WI38 (cell line): ENCODE measurements at regions not wholly inside any gene's neighbourhood (a gene's known extent, or its start where the extent isn't known, plus 50 kb on each side); places are given as distances from the start of the nearest gene placed in this dataset.

Experiments
- H3K4me3 ChIP-seq: 2 replicates; pipeline ENCODE4 v1.5.1; 2011; ENCODE audit warnings: low read depth, mild to moderate bottlenecking, control low read depth, low read length
- TF ChIP-seq, protein P1 (sequence below): IDR thresholded peaks from 2 replicates; pipeline ENCODE4 v1.5.1; 2012; ENCODE audit warnings: low read depth, mild to moderate bottlenecking, control low read depth, low read length

DNA sequence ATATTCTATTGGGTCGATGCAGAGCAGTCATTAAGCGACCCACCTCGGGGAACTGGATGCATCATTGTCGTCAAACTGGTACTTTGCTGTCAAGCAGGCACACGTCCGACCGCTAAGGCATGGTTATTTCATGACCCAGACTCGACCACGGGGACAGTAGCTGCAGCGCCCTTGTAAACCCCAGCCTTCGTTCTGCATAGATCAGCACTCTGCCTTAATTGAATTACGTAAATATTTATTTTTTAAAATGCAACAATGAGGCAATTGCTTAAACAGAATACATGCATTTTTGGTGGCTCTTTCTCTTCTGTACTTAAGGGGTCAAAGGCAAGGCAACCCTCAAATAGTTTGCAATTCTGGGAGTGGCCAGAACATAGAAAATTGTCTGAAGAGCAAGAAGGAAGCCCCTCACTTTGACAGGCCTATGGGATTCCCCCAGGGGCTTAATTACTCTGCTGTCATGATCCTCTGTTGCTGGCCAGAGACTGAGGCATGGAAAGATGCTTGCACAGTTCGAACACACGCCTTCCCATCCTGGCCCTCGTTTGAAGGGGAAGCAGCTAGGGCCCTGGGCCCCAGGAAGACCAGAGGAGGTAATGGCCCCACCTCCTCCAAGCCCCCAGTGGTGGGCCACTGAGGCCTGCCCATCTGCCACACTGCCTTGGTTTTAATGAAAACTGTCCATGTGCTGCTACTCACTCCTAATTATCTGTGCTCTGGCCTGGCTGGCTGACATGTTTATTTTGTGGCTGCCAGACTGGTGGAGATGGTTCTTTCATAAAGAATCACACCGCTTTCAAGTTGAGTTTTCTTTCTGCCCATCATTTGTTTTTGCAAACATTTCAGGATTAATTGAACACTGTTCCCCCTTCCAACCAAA, 169.7 kb upstream of the MAST4 start:
- TF ChIP-seq, protein P1, sequence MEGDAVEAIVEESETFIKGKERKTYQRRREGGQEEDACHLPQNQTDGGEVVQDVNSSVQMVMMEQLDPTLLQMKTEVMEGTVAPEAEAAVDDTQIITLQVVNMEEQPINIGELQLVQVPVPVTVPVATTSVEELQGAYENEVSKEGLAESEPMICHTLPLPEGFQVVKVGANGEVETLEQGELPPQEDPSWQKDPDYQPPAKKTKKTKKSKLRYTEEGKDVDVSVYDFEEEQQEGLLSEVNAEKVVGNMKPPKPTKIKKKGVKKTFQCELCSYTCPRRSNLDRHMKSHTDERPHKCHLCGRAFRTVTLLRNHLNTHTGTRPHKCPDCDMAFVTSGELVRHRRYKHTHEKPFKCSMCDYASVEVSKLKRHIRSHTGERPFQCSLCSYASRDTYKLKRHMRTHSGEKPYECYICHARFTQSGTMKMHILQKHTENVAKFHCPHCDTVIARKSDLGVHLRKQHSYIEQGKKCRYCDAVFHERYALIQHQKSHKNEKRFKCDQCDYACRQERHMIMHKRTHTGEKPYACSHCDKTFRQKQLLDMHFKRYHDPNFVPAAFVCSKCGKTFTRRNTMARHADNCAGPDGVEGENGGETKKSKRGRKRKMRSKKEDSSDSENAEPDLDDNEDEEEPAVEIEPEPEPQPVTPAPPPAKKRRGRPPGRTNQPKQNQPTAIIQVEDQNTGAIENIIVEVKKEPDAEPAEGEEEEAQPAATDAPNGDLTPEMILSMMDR, result no peak
- H3K4me3 ChIP-seq, result no peak overlapping the region

DNA sequence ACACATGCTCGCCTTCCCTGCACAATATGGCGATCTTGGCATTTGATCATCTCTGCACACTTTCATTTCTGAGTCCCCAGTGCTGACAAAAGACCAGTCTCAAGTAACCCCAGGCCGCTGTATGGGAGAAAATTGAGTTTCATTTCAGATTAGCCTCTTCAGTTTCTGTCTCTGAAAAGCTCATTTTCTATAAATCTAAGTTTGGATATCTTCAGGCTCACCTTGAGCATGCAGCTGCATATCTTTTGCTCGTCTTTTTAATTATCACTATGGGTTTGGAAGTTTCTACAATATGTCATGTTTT, 169.1 kb upstream of the MAST4 start:
- TF ChIP-seq, protein P1, result no peak
- no peak overlapping the region for H3K4me3 ChIP-seq

DNA sequence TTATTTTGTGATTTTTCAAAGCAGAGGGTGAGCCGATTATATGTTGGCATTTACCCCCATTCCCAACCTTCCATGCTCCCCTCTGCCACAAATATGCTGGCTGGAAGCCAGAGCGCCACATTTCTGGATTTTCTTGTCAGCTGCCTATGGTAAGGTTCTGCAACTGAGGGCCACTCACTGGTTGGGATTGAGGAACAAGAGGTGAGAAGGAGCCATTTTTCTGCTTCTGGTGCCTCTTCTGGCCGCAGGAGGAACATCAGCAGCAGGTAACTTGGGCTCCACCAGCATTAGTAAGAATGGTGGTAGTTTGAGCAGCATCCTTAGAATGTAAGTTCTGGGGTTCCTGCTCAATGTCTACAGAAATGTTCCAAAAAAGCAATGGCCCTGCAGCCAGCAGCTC, 159.5 kb upstream of the MAST4 start:
- TF ChIP-seq, protein P1, result no peak
- H3K4me3 ChIP-seq, result no peak overlapping the region

DNA sequence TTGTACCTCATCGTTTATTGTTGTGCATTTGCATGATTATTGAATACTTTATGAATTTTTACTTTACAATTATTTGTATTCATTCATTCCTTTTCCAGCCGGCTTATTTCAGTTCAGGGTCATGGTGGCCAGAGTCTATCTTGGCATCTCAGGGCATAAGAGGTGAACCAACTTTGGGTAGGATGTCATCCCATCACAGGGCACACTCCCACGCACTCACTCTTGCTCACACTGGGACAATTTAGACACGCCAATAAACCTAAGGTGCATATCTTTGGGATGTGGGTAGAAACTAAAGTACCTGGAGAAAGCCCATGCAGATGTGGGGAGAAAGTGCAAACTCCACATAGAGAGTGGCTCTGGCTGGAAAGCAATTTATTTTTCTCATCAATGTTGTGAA, 158.1 kb upstream of the MAST4 start:
- no peak overlapping the region for H3K4me3 ChIP-seq
- TF ChIP-seq, protein P1, result no peak

DNA sequence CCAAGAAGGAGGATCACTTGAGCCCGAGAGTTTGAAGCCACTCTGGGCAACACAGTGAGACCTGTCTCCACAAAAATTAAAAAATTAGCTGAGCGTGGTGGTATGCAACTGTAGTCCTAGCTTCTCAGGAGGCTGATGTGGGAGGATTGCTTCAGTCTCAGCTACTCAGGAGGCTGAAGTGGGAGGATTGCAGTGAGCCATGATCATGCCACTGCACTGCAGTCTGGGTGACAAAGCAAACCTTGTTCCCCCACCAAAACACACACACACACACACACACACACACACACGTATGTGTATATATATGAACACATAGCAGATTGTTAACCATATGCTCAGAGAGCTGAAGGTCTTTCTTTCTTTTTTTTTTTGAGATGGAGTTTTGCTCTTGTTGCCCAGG, 157.5 kb upstream of the MAST4 start:
- TF ChIP-seq, protein P1, result no peak
- no peak overlapping the region for H3K4me3 ChIP-seq

DNA sequence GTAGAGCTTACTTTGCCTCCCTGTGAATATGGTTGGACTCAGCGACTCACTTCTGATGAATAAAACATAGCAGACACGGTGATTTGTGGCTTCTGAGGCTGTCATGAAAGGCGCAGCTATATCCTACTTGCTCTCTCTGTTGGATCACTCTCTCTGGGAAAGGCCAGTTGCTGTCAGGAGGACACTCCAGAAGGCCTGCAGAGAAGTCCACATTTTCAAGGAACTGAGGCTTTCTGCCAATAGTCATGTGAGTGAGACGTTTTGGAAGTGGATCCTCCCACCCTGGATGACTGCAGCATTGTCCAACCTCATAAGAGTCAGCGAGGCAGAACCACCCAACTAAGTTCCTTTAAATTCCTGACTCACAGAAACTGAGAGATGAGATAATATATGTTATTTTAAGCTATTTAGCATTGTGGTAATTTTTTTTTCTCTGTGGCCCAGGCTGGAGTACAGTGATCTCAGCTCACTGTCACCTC, 156.0 kb upstream of the MAST4 start:
- TF ChIP-seq, protein P1, result no peak

DNA sequence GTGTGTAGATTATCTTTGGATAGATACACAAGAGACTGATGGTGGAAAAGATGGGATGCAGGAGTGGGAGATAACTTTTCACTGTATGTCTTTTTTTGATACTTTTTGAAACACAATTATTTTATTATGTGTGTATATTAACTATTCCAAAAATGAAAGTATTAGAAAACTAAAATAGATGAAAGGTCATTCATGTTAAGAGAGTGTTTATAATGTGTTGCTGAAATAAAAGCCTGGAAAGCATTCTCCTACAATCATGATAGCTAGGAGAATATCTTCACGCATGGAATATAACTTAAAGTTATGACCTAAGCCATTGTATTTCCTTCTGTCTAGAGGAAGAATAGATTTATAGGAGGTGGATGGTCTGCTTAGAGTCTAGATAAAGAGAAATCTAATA, 154.8 kb upstream of the MAST4 start:
- TF ChIP-seq, protein P1, result no peak
- no peak overlapping the region for H3K4me3 ChIP-seq

More for the DNA sequence above, 156.0 kb upstream of the MAST4 start:
- no peak overlapping the region for H3K4me3 ChIP-seq
